HCT116 (cell line): ENCODE measurements at regions not wholly inside any gene's neighbourhood (a gene's known extent, or its start where the extent isn't known, plus 50 kb on each side); places are given as distances from the start of the nearest gene placed in this dataset.

Experiments used
- ATAC-seq: fragments of 200-7000 bp; cut with Tn5 transposase; 2 replicates; pipeline ENCODE4 v1.9.1; 2020; ENCODE audit warnings: mild to moderate bottlenecking, moderate library complexity
- BruUV-seq: library from RNA; stranded (reverse); fragments of 400-500 nt; replicated peaks from 2 replicates; lab custom pipeline; 2021; lab: Mats Ljungman, UMichigan
- CTCF ChIA-PET: fragments of 300-600 bp; sonication (Branson Sonifier 250); formaldehyde crosslinking; loops from one replicate; lab custom pipeline; 2021; ENCODE audit warnings: antibody characterized with exemption; lab: Charles Lee
- POLR2A ChIA-PET: fragments of 300-600, 350-600 bp; sonication (Branson Sonifier 250); formaldehyde crosslinking; loops from one replicate; lab custom pipeline; 2021; ENCODE audit warnings: antibody characterized with exemption; lab: Charles Lee
- RAD21 ChIA-PET, 2 experiments: fragments of 300-600 bp; sonication (Branson Sonifier 250); formaldehyde crosslinking; loops; one replicate each; lab custom pipeline; 2023; ENCODE audit warnings: low total read pairs in 2 of 2; ENCODE audit not compliant: uncharacterized antibody in 2 of 2, unreplicated experiment in 2 of 2, low non-redundant PET in 1 of 2; lab: Charles Lee
- DNase-seq: peaks from one replicate; pipeline ENCODE4 v3.0.0-alpha.2; 2010; ENCODE audit warnings: low read depth, low spot score
- H2AFZ ChIP-seq: fragments of 200-600 bp; shearing (Covaris generic), sonication (generic); 2 replicates; pipeline ENCODE4 v1.6.1; 2017; ENCODE audit warnings: low read depth, mixed run types, mixed read lengths, antibody characterized with exemption, low read length; ENCODE audit not compliant: poor library complexity, severe bottlenecking
- H3K27ac ChIP-seq: 2 replicates; pipeline ENCODE4 v1.5.1; 2012; ENCODE audit warnings: low read depth, low read length
- H3K27me3 ChIP-seq: fragments of 200-600 bp; sonication (generic); 2 replicates; pipeline ENCODE4 v1.6.1; 2016; ENCODE audit warnings: mixed run types, low read length, mixed read lengths; ENCODE audit not compliant: insufficient read depth
- H3K36me3 ChIP-seq, 2 experiments: fragments of 200-500 bp in 1 of 2; fragments of 200-600 bp in 1 of 2; sonication (Bioruptor generic) in 1 of 2; sonication (generic) in 1 of 2; 2 replicates each; pipeline versions ENCODE4 v1.5.1 to v1.6.1; 2014 to 2016; ENCODE audit warnings: low read length in 2 of 2, inconsistent platforms in 1 of 2, mixed read lengths in 1 of 2, mixed run types in 1 of 2; ENCODE audit not compliant: insufficient read depth in 2 of 2, control insufficient read depth in 1 of 2
- H3K4me1 ChIP-seq, 2 experiments: fragments of 200-600 bp in 1 of 2; sonication (generic) in 1 of 2; 2 replicates each; pipeline versions ENCODE4 v1.5.1 to v1.6.1; 2012 to 2017; ENCODE audit warnings: low read length in 2 of 2, inconsistent platforms in 1 of 2, mild to moderate bottlenecking in 1 of 2, mixed read lengths in 1 of 2, mixed run types in 1 of 2, moderate library complexity in 1 of 2; ENCODE audit not compliant: insufficient read depth in 2 of 2, control insufficient read depth in 1 of 2
- H3K4me2 ChIP-seq: fragments of 200-600 bp; sonication (generic); 2 replicates; pipeline ENCODE4 v1.6.1; 2017; ENCODE audit warnings: mixed run types, low read length, mixed read lengths
- H3K4me3 ChIP-seq, 2 experiments: fragments of 200-600 bp in 1 of 2; sonication (generic) in 1 of 2; replicated peaks in 1 of 2; 2 replicates each; pipeline ENCODE4 v1.5.1; 2011 to 2016; ENCODE audit warnings: low read length in 2 of 2, control low read depth in 1 of 2, low read depth in 1 of 2, mild to moderate bottlenecking in 1 of 2, mixed read lengths in 1 of 2, mixed run types in 1 of 2
- H3K79me2 ChIP-seq: fragments of 200-600 bp; sonication (generic); 2 replicates; pipeline ENCODE4 v1.6.1; 2017; ENCODE audit warnings: mild to moderate bottlenecking, mixed run types, low read length, moderate library complexity, mixed read lengths; ENCODE audit not compliant: insufficient read depth
- H3K9ac ChIP-seq: fragments of 200-600 bp; sonication (generic); 2 replicates; pipeline ENCODE4 v1.6.1; 2016; ENCODE audit warnings: low read length, mixed read lengths
- H3K9me2 ChIP-seq: fragments of 200-600 bp; sonication (generic), shearing (Covaris generic); 2 replicates; pipeline ENCODE4 v1.6.1; 2017; ENCODE audit warnings: mixed run types, mild to moderate bottlenecking, moderate library complexity; ENCODE audit not compliant: insufficient read depth
- H3K9me3 ChIP-seq, 2 experiments: fragments of 200-500 bp in 1 of 2; fragments of 200-600 bp in 1 of 2; sonication (Bioruptor generic) in 1 of 2; sonication (generic) in 1 of 2; 2 replicates each; pipeline ENCODE4 v1.6.1; 2014 to 2017; ENCODE audit warnings: low read length in 2 of 2, mixed read lengths in 2 of 2, inconsistent platforms in 1 of 2, low read depth in 1 of 2, mild to moderate bottlenecking in 1 of 2, mixed run types in 1 of 2, moderate library complexity in 1 of 2; ENCODE audit not compliant: control insufficient read depth in 1 of 2, insufficient read depth in 1 of 2
- H4K20me1 ChIP-seq: fragments of 200-600 bp; sonication (generic), shearing (Covaris generic); 2 replicates; pipeline ENCODE4 v1.6.1; 2017; ENCODE audit warnings: mixed run types, mild to moderate bottlenecking, moderate library complexity; ENCODE audit not compliant: insufficient read depth
- ELF1 ChIP-seq: IDR thresholded peaks from 2 replicates; pipeline ENCODE4 v1.6.1; 2012; ENCODE audit warnings: low read depth, borderline replicate concordance
- EZH2 ChIP-seq: fragments of 200-600 bp; sonication (generic); IDR thresholded peaks from 2 replicates; pipeline ENCODE4 v1.6.1; 2017; ENCODE audit warnings: antibody characterized with exemption, mixed run types
- SIN3A ChIP-seq: IDR thresholded peaks from 2 replicates; pipeline ENCODE4 v1.6.1; 2012; ENCODE audit warnings: low read depth
- SP1 ChIP-seq: IDR thresholded peaks from 2 replicates; pipeline ENCODE4 v1.6.1; 2012; ENCODE audit warnings: low read depth
- YY1 ChIP-seq: IDR thresholded peaks from 2 replicates; pipeline ENCODE4 v1.6.1; 2011; ENCODE audit warnings: low read length, low read depth, moderate library complexity, mild to moderate bottlenecking; ENCODE audit not compliant: insufficient replicate concordance; ENCODE audit errors: extremely low read depth
- ZFX ChIP-seq: fragments of 450-650 bp; IDR thresholded peaks from 2 replicates; pipeline ENCODE4 v1.6.1; 2017
- intact Hi-C: fragments of 100-400 bp; cut with micrococcal nuclease; formaldehyde crosslinking; loops from 2 replicates; pipeline ENCODE4 v1.10.0; 2022
- TF ChIP-seq, protein P1 (sequence below), 3 experiments: fragments of 200-600 bp in 1 of 3; sonication (generic) in 1 of 3; IDR thresholded peaks in 2 of 3; conservative IDR thresholded peaks in 1 of 3; 2 replicates each; pipeline ENCODE4 v1.5.1; 2012 to 2017; ENCODE audit warnings: low read depth in 2 of 3, low read length in 2 of 3, antibody characterized with exemption in 1 of 3, borderline replicate concordance in 1 of 3, control low read depth in 1 of 3, mild to moderate bottlenecking in 1 of 3, mixed read lengths in 1 of 3, mixed run types in 1 of 3, moderate library complexity in 1 of 3; ENCODE audit not compliant: insufficient read depth in 1 of 3
- TF ChIP-seq, protein P2 (sequence below): IDR thresholded peaks from 2 replicates; pipeline ENCODE4 v1.6.1; 2011; ENCODE audit warnings: mild to moderate bottlenecking, low read length, moderate library complexity; ENCODE audit not compliant: insufficient replicate concordance; ENCODE audit errors: extremely low read depth
- TF ChIP-seq, protein P3 (sequence below): IDR thresholded peaks from 2 replicates; pipeline ENCODE4 v1.6.1; 2012

DNA sequence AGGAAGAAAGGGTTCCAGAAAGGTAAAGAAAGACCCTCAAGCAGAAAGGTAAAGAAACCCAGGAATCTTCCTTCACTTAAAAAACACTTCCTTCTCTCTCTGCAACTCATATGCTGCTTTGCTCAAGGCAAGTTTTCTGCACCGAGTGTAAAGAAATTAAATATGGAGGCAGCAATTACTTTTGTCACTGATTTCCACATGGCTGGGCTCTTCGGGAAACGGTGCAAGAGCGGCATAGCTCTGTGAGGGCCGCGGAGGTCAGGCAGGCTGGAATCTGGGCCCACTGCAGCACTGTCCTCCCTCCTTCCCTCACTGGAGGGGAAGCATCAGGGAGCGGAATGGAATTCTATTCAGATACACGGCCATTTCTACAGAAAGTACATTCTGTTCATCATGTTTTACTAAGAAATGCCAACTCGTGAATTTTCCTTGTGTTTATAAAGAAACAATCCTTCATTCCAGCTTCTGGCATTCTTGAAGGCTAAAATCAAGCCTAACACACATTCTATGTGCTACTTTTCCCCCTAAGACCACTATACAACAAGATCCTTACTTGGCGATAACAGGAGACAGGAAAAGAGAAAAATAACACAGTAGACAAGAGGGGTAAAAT is 212.2 kb downstream of the SIPA1L2 start:
- no peak overlapping the region for H3K4me3 ChIP-seq
- no peaks in the 10 kb centered on the region for H3K79me2 ChIP-seq
- H3K9me3 ChIP-seq, result no peaks in the 10 kb centered on the region
- H3K27me3 ChIP-seq, result no peaks in the 10 kb centered on the region
- H3K4me2 ChIP-seq, result no peak overlapping the region
- TF ChIP-seq EZH2, result no peak
- TF ChIP-seq, protein P1, sequence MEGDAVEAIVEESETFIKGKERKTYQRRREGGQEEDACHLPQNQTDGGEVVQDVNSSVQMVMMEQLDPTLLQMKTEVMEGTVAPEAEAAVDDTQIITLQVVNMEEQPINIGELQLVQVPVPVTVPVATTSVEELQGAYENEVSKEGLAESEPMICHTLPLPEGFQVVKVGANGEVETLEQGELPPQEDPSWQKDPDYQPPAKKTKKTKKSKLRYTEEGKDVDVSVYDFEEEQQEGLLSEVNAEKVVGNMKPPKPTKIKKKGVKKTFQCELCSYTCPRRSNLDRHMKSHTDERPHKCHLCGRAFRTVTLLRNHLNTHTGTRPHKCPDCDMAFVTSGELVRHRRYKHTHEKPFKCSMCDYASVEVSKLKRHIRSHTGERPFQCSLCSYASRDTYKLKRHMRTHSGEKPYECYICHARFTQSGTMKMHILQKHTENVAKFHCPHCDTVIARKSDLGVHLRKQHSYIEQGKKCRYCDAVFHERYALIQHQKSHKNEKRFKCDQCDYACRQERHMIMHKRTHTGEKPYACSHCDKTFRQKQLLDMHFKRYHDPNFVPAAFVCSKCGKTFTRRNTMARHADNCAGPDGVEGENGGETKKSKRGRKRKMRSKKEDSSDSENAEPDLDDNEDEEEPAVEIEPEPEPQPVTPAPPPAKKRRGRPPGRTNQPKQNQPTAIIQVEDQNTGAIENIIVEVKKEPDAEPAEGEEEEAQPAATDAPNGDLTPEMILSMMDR (IDR thresholded peaks at IDR 0.05 in 2 of 3, conservative IDR thresholded peaks at IDR 0.05 in 1 of 3; ENCODE audit: borderline replicate concordance in 1 of 3, insufficient read depth in 1 of 3, low read depth in 2 of 3, low read length in 2 of 3), result no peak
- no peak for TF ChIP-seq ZFX
- TF ChIP-seq, protein P2, sequence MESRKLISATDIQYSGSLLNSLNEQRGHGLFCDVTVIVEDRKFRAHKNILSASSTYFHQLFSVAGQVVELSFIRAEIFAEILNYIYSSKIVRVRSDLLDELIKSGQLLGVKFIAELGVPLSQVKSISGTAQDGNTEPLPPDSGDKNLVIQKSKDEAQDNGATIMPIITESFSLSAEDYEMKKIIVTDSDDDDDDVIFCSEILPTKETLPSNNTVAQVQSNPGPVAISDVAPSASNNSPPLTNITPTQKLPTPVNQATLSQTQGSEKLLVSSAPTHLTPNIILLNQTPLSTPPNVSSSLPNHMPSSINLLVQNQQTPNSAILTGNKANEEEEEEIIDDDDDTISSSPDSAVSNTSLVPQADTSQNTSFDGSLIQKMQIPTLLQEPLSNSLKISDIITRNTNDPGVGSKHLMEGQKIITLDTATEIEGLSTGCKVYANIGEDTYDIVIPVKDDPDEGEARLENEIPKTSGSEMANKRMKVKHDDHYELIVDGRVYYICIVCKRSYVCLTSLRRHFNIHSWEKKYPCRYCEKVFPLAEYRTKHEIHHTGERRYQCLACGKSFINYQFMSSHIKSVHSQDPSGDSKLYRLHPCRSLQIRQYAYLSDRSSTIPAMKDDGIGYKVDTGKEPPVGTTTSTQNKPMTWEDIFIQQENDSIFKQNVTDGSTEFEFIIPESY, result no peak
- no peak for TF ChIP-seq SIN3A
- TF ChIP-seq, protein P3, sequence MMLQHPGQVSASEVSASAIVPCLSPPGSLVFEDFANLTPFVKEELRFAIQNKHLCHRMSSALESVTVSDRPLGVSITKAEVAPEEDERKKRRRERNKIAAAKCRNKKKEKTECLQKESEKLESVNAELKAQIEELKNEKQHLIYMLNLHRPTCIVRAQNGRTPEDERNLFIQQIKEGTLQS, result no peak
- no peak for TF ChIP-seq ELF1
- no peak for TF ChIP-seq YY1
- TF ChIP-seq SP1, result no peak
- H3K4me1 ChIP-seq, result no peaks in the 10 kb centered on the region
- DNase-seq (no peak), ATAC-seq (no peak)
- CTCF ChIA-PET, result no interaction called here
- POLR2A ChIA-PET, result no interaction called here
- intact Hi-C loops, result no loop called here
- RAD21 ChIA-PET, result no interaction called here
- no peaks in the 10 kb centered on the region for H3K36me3 ChIP-seq
- no peak overlapping the region for H3K9ac ChIP-seq
- no peak overlapping the region for H3K27ac ChIP-seq
- H2AFZ ChIP-seq, result no peak overlapping the region
- H3K9me2 ChIP-seq, result no peaks in the 10 kb centered on the region
- no peaks in the 10 kb centered on the region for H4K20me1 ChIP-seq
- no TSS peak for BruUV-seq
